HG03432 (cell line): ENCODE measurements at regions not wholly inside any gene's neighbourhood (a gene's known extent, or its start where the extent isn't known, plus 50 kb on each side); places are given as distances from the start of the nearest gene placed in this dataset.
"Not testable (repeated sequence)": the region's sequence is repeated elsewhere in the genome, so short reads cannot be mapped to it uniquely, and the experiment has no call there.

ENCODE experiments used
- ATAC-seq: cut with Tn5 transposase; IDR thresholded peaks from one replicate; pipeline ENCODE4 v1.9.1; 2021; ENCODE audit warnings: mild to moderate bottlenecking, moderate library complexity; ENCODE audit not compliant: unreplicated experiment

DNA sequence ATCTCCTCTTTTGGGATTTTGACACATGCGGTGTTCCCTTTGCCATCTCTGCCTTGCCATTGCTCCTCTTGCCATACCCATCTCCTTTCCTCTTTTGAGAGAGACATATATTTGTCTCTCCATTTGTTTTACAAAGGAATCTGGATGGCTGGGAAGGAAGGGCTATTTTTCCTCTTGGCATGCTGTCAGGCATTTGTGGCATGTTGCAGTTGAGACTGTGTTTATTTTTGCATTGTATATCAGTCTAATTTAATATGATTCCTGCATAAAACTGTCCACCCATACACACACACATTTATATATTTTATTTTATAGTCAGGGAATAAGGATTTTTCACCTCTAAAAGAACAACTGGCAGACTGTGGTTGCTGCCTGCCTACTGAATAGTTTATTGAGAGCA is 1105.8 kb upstream of the SEMA6A start:
- ATAC-seq: no peak

GRCh38 chr5:117679046-117679445 is 1104.4 kb upstream of the SEMA6A start:
- no peak for ATAC-seq

DNA sequence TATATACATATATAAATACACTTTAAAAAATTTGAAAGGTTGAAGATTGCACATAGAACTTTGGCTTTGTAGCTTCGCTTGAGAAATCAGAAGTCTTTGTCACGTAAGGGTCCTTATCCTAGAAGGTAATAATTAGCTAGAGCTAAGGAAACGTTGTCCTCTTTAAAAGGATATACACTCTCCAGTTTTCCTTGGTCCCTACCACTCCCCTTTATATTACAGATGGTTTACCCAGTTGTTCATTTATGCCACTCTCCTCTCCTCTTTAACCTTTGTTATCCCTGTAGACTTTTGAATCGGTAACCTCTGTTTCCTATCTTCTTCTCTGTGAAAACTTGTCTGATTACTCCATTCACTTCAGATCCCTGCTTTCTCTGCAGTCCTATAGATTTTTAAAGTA is 1101.0 kb upstream of the SEMA6A start:
- no peak for ATAC-seq

DNA sequence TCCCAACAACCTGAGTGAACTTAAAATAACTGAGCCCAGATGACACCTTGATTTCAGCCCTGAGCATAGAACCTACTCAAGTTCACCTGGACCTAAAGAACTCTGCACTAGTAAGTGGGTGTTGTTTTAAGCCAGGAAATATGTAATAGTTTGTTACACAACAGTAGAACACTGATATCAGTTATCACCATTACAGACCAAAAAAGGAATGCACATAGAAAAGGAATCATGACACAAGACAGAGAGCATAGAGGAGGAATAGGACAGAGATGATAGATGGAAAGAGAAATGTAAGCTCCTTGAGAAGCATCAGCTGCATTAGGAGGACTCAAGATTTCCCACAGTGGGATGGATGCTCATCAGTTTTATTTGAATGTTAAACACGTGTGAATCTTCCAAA is 1096.9 kb upstream of the SEMA6A start:
- ATAC-seq: no peak

DNA sequence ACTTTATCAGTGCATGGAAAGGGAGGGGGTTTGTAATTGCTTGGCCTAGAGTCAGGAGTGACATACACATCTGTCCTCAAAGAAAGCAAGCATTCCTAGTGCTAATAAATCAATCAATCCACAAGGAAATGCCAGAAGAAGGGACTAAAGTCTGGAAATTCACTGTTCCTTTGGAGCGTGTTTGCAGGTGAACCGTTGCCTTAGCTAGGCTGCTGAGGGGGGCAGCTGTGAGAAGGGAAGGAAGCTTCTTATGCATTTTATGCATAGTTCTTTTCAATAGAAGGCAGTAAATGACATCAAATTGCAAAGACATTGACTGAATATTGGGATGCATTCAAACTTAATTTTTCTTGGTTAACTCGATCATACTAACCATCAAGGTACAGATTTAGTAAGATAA is 1092.5 kb upstream of the SEMA6A start:
- no peak for ATAC-seq

GRCh38 chr5:117665121-117665520 is 1090.5 kb upstream of the SEMA6A start:
- ATAC-seq: no peak

GRCh38 chr5:117662361-117662760 is 1087.7 kb upstream of the SEMA6A start:
- no peak for ATAC-seq

DNA sequence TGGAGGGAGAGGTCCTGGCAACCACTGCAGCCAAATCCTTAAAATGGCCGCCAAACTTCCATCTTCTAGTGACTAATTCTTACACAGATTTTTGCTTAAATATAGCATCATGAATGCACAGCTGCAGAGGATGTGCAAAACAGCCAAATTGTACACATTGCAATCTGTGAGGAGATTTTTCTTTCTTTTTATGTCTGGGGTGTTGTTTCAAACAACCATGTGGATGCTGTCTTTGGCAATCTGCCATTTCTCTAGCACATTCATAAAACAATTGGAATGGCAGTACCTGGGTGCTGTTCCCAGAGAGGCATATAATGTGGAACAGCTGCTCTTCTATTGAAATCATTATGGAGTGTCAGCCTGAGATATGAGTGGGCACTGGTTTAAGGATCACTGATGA is 1082.9 kb upstream of the SEMA6A start:
- ATAC-seq: no peak

DNA sequence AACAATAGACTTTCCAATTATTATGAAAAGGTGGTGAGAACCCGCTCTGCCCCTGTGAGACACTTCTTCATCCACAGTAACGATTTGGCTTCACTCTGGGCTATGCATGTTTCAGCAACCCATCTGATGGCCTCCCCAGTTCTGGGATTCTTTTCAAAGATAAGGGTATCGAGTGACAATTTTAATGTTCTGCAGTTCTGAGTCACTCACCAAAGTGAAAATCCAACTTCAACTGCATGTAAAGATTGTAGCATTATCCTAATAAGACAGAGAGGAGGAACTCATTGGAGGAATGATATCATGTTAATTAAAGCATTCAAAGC is 1078.3 kb upstream of the SEMA6A start:
- no peak for ATAC-seq

- no peak for ATAC-seq
Measured at GRCh38 chr5:117652036-117652957, 1077.7 kb upstream of the SEMA6A start.

DNA sequence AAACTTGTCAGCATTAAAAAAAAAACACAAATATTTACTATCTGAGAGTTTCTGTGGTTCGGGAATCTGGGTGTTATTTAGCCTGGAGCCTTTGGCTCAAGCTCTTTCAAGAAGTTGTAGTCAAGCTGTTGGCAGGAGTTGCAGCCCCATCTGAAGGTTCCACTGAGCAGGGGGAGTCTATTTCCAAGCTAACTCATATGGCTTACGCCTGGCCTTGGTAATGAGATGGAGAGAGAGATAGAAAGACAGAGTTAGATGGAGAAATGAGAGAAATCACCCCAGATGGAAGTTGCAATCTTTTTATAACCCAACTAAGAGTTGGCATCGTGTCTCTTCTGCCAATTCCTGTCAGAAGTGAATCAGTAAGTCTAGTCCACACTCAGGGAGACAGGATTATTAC is 1075.2 kb upstream of the SEMA6A start:
- ATAC-seq: no peak

GRCh38 chr5:117645400-117645799 is 1070.8 kb upstream of the SEMA6A start:
- no peak for ATAC-seq

GRCh38 chr5:117638581-117638980 is 1064.0 kb upstream of the SEMA6A start:
- ATAC-seq: no peak

DNA sequence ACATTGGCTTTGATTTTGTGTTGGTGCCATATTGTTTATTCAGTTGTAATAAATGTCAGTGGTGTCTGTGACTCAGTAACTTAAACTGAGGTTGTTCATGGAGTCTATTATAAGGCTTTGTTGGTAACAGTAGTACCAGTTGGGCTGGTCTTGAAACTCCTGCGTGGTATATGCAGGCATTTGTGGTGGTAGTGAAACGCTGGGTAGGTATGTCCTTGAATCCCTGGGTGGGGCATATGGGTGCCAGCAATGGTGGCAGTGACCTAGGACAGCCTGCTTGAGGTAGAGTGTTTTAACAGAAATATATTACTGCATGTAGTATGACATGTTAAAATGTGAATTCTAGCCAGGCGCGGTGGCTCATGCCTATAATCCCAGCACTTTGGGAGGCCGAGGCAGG is 1058.5 kb upstream of the SEMA6A start:
- ATAC-seq: no peak

DNA sequence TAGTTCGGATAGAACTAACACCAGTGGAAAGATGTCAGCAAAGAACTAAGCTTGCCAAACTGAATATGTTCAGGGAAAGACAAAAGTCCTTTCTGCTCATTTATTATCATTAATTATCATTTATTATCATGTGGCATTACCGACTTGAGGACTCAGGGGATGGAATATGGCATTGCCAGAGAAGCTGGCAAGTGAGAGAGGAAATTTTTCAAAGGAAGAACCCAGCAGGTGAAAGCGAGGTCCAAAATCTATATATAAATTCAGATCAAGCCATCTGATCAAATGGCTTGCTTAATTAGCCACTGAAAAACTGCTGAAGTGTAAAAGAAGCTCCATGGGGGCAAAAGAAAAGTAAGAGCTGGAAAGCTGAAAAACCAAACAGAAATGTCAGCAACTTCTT is 1049.6 kb upstream of the SEMA6A start:
- ATAC-seq: no peak

- ATAC-seq: no peak
Measured at GRCh38 chr5:117623042-117623805, 1048.6 kb upstream of the SEMA6A start.

GRCh38 chr5:117621921-117622320 is 1047.3 kb upstream of the SEMA6A start:
- ATAC-seq: no peak

DNA sequence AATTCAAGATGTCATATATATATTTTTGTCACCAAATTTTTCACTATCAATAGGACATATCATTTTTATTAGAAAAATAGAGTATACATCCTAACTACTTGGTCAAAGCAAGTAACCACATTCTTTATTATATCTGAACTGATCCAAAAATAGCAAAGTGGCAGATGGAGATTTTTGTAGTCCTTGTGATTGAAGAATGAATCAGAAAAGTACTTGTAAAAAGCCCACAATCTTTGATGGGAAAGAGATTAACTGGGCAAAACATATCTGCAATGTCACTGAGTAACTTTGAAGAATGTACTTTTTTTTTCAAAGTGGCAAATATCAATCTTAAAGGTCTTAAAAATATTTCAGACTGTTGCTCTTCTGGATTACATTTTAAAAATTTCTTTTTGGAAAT is 1040.6 kb upstream of the SEMA6A start:
- ATAC-seq: no peak

- ATAC-seq: no peak
Measured at GRCh38 chr5:117614408-117614807, 1039.8 kb upstream of the SEMA6A start.

GRCh38 chr5:117604845-117605244 is 1030.2 kb upstream of the SEMA6A start:
- no peak for ATAC-seq

DNA sequence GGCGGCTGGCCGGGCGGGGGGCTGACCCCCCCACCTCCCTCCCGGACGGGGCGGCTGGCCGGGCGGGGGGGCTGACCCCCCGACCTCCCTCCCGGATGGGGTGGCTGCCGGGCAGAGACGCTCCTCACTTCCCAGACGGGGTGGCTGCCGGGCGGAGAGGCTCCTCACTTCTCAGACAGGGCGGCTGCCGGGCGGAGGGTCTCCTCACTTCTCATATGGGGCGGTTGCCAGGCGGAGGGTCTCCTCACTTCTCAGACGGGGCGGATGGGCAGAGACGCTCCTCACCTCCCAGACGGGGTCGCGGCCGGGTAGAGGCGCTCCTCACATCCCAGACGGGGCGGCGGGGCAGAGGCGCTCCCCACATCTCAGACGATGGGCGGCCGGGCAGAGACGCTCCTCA is 1025.2 kb upstream of the SEMA6A start:
- ATAC-seq: not testable (repeated sequence)

- ATAC-seq: no peak
Measured at GRCh38 chr5:117594166-117594565, 1019.5 kb upstream of the SEMA6A start.
